K562 (cell line): ENCODE measurements at regions not wholly inside any gene's neighbourhood (a gene's known extent, or its start where the extent isn't known, plus 50 kb on each side); places are given as distances from the start of the nearest gene placed in this dataset.

Experiments
- ATAC-seq: fragments of 200-7000 bp; cut with Tn5 transposase; 3 replicates; pipeline ENCODE4 v1.9.1; 2020; ENCODE audit warnings: moderate library complexity
- BruUV-seq: library from RNA; stranded (reverse); fragments of 400-500 nt; replicated peaks from 2 replicates; lab custom pipeline; 2021; lab: Mats Ljungman, UMichigan
- CTCF ChIA-PET: fragments of 300-600 bp; formaldehyde crosslinking; extraction: SDS; loops from one replicate; lab custom pipeline; 2021; ENCODE audit warnings: low intra/inter-chr PET ratio; lab: Yijun Ruan, JAX
- POLR2A ChIA-PET: fragments of 300-600, 350-650 bp; sonication (Branson Sonifier 250); formaldehyde crosslinking; extraction: SDS; loops from one replicate; lab custom pipeline; 2021; ENCODE audit warnings: antibody characterized with exemption, inconsistent platforms; lab: Yijun Ruan, JAX
- DNase-seq, 4 experiments: peaks; one replicate each; pipeline versions ENCODE4 v3.0.0 to v3.0.0-alpha.2; 2011 to 2018; ENCODE audit warnings: low spot score in 3 of 4, mixed read lengths in 3 of 4; ENCODE audit errors: extremely low read depth in 1 of 4
- FAIRE-seq: peaks from 2 replicates; lab custom pipeline; 2011; peaks lifted over from hg19 to GRCh38; lab: Jason Lieb, UNC
- H2AFZ ChIP-seq: 2 replicates; pipeline ENCODE4 v1.6.0; 2011; ENCODE audit warnings: low read depth, low read length, control low read depth, inconsistent platforms
- H3K27ac ChIP-seq: fragments of 200-600 bp; 3 replicates; pipeline ENCODE4 v1.8.0; 2011; ENCODE audit warnings: low read depth, mild to moderate bottlenecking, control low read depth, inconsistent platforms, low read length, moderate library complexity, mixed read lengths; ENCODE audit errors: extremely low read depth
- H3K27me3 ChIP-seq, 2 experiments: fragments of 300-600 bp in 1 of 2; 2 replicates in 1 of 2; 3 replicates in 1 of 2; pipeline versions ENCODE4 v1.6.0 to v1.8.0; 2011; ENCODE audit warnings: inconsistent platforms in 2 of 2, low read length in 2 of 2, mild to moderate bottlenecking in 1 of 2, mixed read lengths in 1 of 2, moderate library complexity in 1 of 2; ENCODE audit not compliant: control insufficient read depth in 2 of 2, insufficient read depth in 2 of 2
- H3K36me3 ChIP-seq: fragments of 300-600 bp; 3 replicates; pipeline ENCODE4 v1.8.0; 2011; ENCODE audit warnings: mild to moderate bottlenecking, low read length, inconsistent platforms; ENCODE audit not compliant: control insufficient read depth, insufficient read depth
- H3K4me1 ChIP-seq, 2 experiments: fragments of 200-600 bp in 1 of 2; replicated peaks in 1 of 2; 2 replicates in 1 of 2; 3 replicates in 1 of 2; pipeline versions ENCODE4 v1.5.1 to v1.8.0; 2011; ENCODE audit warnings: inconsistent platforms in 2 of 2, low read length in 2 of 2, mild to moderate bottlenecking in 1 of 2, mixed read lengths in 1 of 2, moderate library complexity in 1 of 2; ENCODE audit not compliant: control insufficient read depth in 2 of 2, insufficient read depth in 2 of 2
- H3K4me2 ChIP-seq: 2 replicates; pipeline ENCODE4 v1.6.1; 2011; ENCODE audit warnings: low read length, control low read depth, inconsistent platforms, mixed read lengths; ENCODE audit not compliant: insufficient read depth
- H3K4me3 ChIP-seq: fragments of 200-600 bp; sonication (generic), shearing (Covaris generic); 2 replicates; pipeline ENCODE4 v1.5.1; 2016; ENCODE audit warnings: control low read depth, inconsistent platforms
- H3K79me2 ChIP-seq: fragments of 200-600 bp; 3 replicates; pipeline ENCODE4 v1.8.0; 2011; ENCODE audit warnings: low read length, inconsistent platforms; ENCODE audit not compliant: control insufficient read depth, insufficient read depth
- H3K9ac ChIP-seq, 2 experiments: 2 replicates each; pipeline versions ENCODE4 v1.6.0 to v1.6.1; 2011; ENCODE audit warnings: low read depth in 2 of 2, low read length in 2 of 2, control low read depth in 1 of 2, inconsistent platforms in 1 of 2, mild to moderate bottlenecking in 1 of 2, mixed read lengths in 1 of 2; ENCODE audit not compliant: insufficient read depth in 1 of 2
- H3K9me1 ChIP-seq: one replicate; pipeline ENCODE4 v1.6.0; 2011; ENCODE audit warnings: inconsistent platforms, mild to moderate bottlenecking, low read length, moderate library complexity; ENCODE audit not compliant: control insufficient read depth, insufficient read depth
- H3K9me3 ChIP-seq: replicated peaks from 2 replicates; pipeline ENCODE4 v1.5.1; 2011; ENCODE audit warnings: low read depth, low read length, inconsistent platforms; ENCODE audit not compliant: control insufficient read depth, insufficient read depth
- H4K20me1 ChIP-seq: replicated peaks from 2 replicates; pipeline ENCODE4 v1.6.1; 2011; ENCODE audit warnings: low read length, inconsistent platforms, mixed read lengths; ENCODE audit not compliant: control insufficient read depth, insufficient read depth
- ATF1 ChIP-seq, 2 experiments: fragments of 450-650 bp in 1 of 2; IDR thresholded peaks; 2 replicates each; pipeline ENCODE4 v1.6.1; 2016; ENCODE audit warnings: missing compliant biosample characterization in 1 of 2, missing genetic modification characterization in 1 of 2
- CC2D1A ChIP-seq: fragments of 450-650 bp; IDR thresholded peaks from 2 replicates; pipeline ENCODE4 v1.6.1; 2017; ENCODE audit warnings: mild to moderate bottlenecking
- CREB1 ChIP-seq, 2 experiments: sonication (generic) in 1 of 2; formaldehyde crosslinking in 1 of 2; IDR thresholded peaks; 2 replicates each; pipeline versions ENCODE4 v1.6.1 to v1.8.0; 2012 to 2022; ENCODE audit warnings: inconsistent platforms in 1 of 2, mild to moderate bottlenecking in 1 of 2, missing genetic modification reagents in 1 of 2, moderate library complexity in 1 of 2
- KLF16 ChIP-seq: IDR thresholded peaks from 2 replicates; pipeline ENCODE4 v1.6.1; 2016; ENCODE audit warnings: antibody characterized with exemption
- MLX ChIP-seq, 2 experiments: fragments of 450-650 bp in 1 of 2; sonication (generic) in 1 of 2; formaldehyde crosslinking; conservative IDR thresholded peaks; 2 replicates each; pipeline versions ENCODE4 v1.4.0 to v1.8.1; 2020 to 2022; ENCODE audit warnings: mild to moderate bottlenecking in 1 of 2, missing genetic modification reagents in 1 of 2
- MXI1 ChIP-seq: IDR thresholded peaks from 2 replicates; pipeline ENCODE4 v1.6.1; 2011; ENCODE audit warnings: low read depth, mild to moderate bottlenecking, improper control_type of control experiment, low read length
- RFX7 ChIP-seq: fragments of 250-450 bp; sonication (Bioruptor Pico); IDR thresholded peaks from 2 replicates; pipeline ENCODE4 v1.5.1; 2021; ENCODE audit warnings: mild to moderate bottlenecking
- SNAPC5 ChIP-seq: fragments of 250-450 bp; sonication (Bioruptor Pico); IDR thresholded peaks from 2 replicates; pipeline ENCODE4 v1.8.0; 2021; ENCODE audit warnings: moderate library complexity, mild to moderate bottlenecking, inconsistent platforms
- TAF1 ChIP-seq: IDR thresholded peaks from 2 replicates; pipeline ENCODE4 v1.6.1; 2011; ENCODE audit warnings: mild to moderate bottlenecking, low read length, moderate library complexity; ENCODE audit not compliant: insufficient read depth, control insufficient read depth, severe bottlenecking; ENCODE audit errors: extremely low read depth
- TARDBP ChIP-seq: fragments of 450-650 bp; IDR thresholded peaks from 2 replicates; pipeline ENCODE4 v1.6.1; 2016
- TFAM ChIP-seq: fragments of 250-450 bp; sonication (Bioruptor Pico); conservative IDR thresholded peaks from 2 replicates; pipeline ENCODE4 v1.5.0; 2021; ENCODE audit warnings: mild to moderate bottlenecking, moderate library complexity
- XRCC3 ChIP-seq: fragments of 450-650 bp; IDR thresholded peaks from 2 replicates; pipeline ENCODE4 v1.6.1; 2017; ENCODE audit warnings: mild to moderate bottlenecking, moderate library complexity
- ZNF212 ChIP-seq: fragments of 450-650 bp; formaldehyde crosslinking; IDR thresholded peaks from 2 replicates; pipeline ENCODE4 v1.4.0; 2020; ENCODE audit warnings: mild to moderate bottlenecking
- ZNF232 ChIP-seq: sonication (generic); formaldehyde crosslinking; IDR thresholded peaks from 2 replicates; pipeline ENCODE4 v1.8.0; 2022; ENCODE audit warnings: mild to moderate bottlenecking, missing genetic modification reagents
- ZNF449 ChIP-seq: fragments of 250-450 bp; sonication (Bioruptor Pico); IDR thresholded peaks from 2 replicates; pipeline ENCODE4 v1.8.0; 2022; ENCODE audit warnings: moderate library complexity, mild to moderate bottlenecking, inconsistent platforms
- ZNF561 ChIP-seq: fragments of 450-650 bp; formaldehyde crosslinking; conservative IDR thresholded peaks from 2 replicates; pipeline ENCODE4 v1.4.0; 2020; ENCODE audit warnings: mild to moderate bottlenecking, moderate library complexity
- WGBS: fragments of 100-300 bp; shearing (Covaris generic); methylation state at CpG from one replicate; pipeline ENCODE4 v1.1.6; 2016; ENCODE audit warnings: low coverage, mixed read lengths; ENCODE audit not compliant: insufficient coverage; ENCODE audit errors: missing lambda C conversion rate; 5-methylcytosine and 5-hydroxymethylcytosine counted together
- in situ Hi-C: fragments of 300-500 bp; cut with MboI; formaldehyde crosslinking; loops from 4 replicates; pipeline ENCODE4 v1.15.0; 2018; ENCODE audit warnings: inconsistent platforms, mixed read lengths
- intact Hi-C: fragments of 100-400 bp; cut with micrococcal nuclease; formaldehyde crosslinking; loops from 2 replicates; pipeline ENCODE4 v1.14.2; 2022

GRCh38 chr4:100268789-100269188 is 78.5 kb upstream of the DDIT4L start:
- no peak overlapping the region for H3K4me3 ChIP-seq
- intact Hi-C loops (no loop called here), in situ Hi-C loops (no loop called here)

GRCh38 chr4:100261346-100261745 is 71.1 kb upstream of the DDIT4L start:
- Histone ChIP-seq H3K27me3 (no peaks in the 10 kb centered on the region), H4K20me1 (no peaks in the 10 kb centered on the region), H3K4me3 (no peak overlapping the region), H3K36me3 (no peaks in the 10 kb centered on the region), H3K79me2 (no peaks in the 10 kb centered on the region), H2AFZ (no peak overlapping the region), H3K4me1 (no peaks in the 10 kb centered on the region), H3K9me1 (no peaks in the 10 kb centered on the region), H3K4me2 (no peak overlapping the region), H3K27ac (no peak overlapping the region), H3K9me3 (no peaks in the 10 kb centered on the region; the same call in 1 of the 2 replicates), H3K9ac (no peak overlapping the region)
- DNase-seq (no peak), ATAC-seq (no peak), FAIRE-seq (no peak)
- no TSS peak for BruUV-seq
- in situ Hi-C loops (no loop called here), intact Hi-C loops (no loop called here)
- WGBS = 0% methylated on average over 2 of the region's 2 CpGs
- ChIA-PET POLR2A (no interaction called here), CTCF (no interaction called here)
- TF ChIP-seq KLF16 (no peak), SNAPC5 (no peak), ZNF232 (CRISPR knock-in tag) (no peak), CREB1 (IDR thresholded peaks at IDR 0.05) (no peak), CREB1 (CRISPR knock-in tag; IDR thresholded peaks at IDR 0.05) (no peak), ATF1 (CRISPR knock-in tag; IDR thresholded peaks at IDR 0.05) (no peak), ATF1 (tag; IDR thresholded peaks at IDR 0.05) (no peak), CC2D1A (no peak), TAF1 (no peak), TARDBP (no peak), RFX7 (CRISPR knock-in tag) (no peak), TFAM (CRISPR knock-in tag) (no peak), MLX (CRISPR knock-in tag; conservative IDR thresholded peaks at IDR 0.05) (no peak), MXI1 (no peak)

More at GRCh38 chr4:100268789-100269188, 78.5 kb upstream of the DDIT4L start:
- no peaks in the 10 kb centered on the region for H3K9me1 ChIP-seq
- no peaks in the 10 kb centered on the region for H3K4me1 ChIP-seq
- no peaks in the 10 kb centered on the region for H3K9me3 ChIP-seq
- H3K4me2 ChIP-seq = no peak overlapping the region
- ATAC-seq = no peak
- no peaks in the 10 kb centered on the region for H3K36me3 ChIP-seq
- no peaks in the 10 kb centered on the region for H3K27me3 ChIP-seq
- H3K27ac ChIP-seq = no peak overlapping the region
- WGBS = 9% methylated on average over 2 of the region's 2 CpGs
- no peak for TF ChIP-seq ZNF561 (CRISPR knock-in tag)
- no peak for TF ChIP-seq ZNF212
- no peak for TF ChIP-seq XRCC3
- TF ChIP-seq ZNF449 (CRISPR knock-in tag) = no peak
- ChIA-PET CTCF (no interaction called here), POLR2A (no interaction called here)
- no peaks in the 10 kb centered on the region for H3K79me2 ChIP-seq
- no peak overlapping the region for H3K9ac ChIP-seq
- no peak for DNase-seq
- no peak for FAIRE-seq
- BruUV-seq = no TSS peak
- H2AFZ ChIP-seq = no peak overlapping the region
- no peaks in the 10 kb centered on the region for H4K20me1 ChIP-seq
